ENCODE measurements at regions not wholly inside any gene's neighbourhood (a gene's known extent, or its start where the extent isn't known, plus 50 kb on each side); places are given as distances from the start of the nearest gene placed in this dataset.

DNA sequence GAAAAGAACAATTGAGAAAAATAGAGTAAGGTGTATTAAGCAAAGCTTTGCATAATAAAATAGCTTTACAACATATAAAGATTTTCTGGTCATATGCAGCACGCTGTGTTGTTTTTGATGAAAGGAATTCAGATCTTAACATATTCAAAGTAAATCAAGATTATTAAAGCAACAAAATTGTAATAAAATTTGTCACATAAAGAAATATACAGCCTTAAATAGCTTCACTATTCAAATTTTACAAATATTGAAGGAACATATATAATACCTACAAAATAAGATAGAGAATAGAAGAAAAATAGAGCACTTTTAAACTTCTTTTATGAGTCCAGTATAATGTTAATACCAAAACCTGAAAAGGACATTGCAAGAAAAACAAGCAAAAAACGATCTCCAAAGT, 749.1 kb upstream of the POT1 start:
- TF ChIP-seq, protein P1, sequence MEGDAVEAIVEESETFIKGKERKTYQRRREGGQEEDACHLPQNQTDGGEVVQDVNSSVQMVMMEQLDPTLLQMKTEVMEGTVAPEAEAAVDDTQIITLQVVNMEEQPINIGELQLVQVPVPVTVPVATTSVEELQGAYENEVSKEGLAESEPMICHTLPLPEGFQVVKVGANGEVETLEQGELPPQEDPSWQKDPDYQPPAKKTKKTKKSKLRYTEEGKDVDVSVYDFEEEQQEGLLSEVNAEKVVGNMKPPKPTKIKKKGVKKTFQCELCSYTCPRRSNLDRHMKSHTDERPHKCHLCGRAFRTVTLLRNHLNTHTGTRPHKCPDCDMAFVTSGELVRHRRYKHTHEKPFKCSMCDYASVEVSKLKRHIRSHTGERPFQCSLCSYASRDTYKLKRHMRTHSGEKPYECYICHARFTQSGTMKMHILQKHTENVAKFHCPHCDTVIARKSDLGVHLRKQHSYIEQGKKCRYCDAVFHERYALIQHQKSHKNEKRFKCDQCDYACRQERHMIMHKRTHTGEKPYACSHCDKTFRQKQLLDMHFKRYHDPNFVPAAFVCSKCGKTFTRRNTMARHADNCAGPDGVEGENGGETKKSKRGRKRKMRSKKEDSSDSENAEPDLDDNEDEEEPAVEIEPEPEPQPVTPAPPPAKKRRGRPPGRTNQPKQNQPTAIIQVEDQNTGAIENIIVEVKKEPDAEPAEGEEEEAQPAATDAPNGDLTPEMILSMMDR (IDR thresholded peaks at IDR 0.05), result no peak
- no peak for TF ChIP-seq POLR2A (IDR thresholded peaks at IDR 0.05)
